Activated CD4-positive, alpha-beta T cell treated with anti-CD3 and anti-CD28 coated beads for 36 hours (primary cell): ENCODE measurements at regions not wholly inside any gene's neighbourhood (a gene's known extent, or its start where the extent isn't known, plus 50 kb on each side); places are given as distances from the start of the nearest gene placed in this dataset.

ENCODE experiments used
- ATAC-seq: fragments of 200-7000 bp; cut with Tn5 transposase; one replicate; pipeline ENCODE4 v1.10.0; 2021; ENCODE audit warnings: mild to moderate bottlenecking, moderate library complexity
- CTCF ChIA-PET: fragments of 350-600 bp; sonication (Branson Sonifier 250); formaldehyde crosslinking; loops from one replicate; lab custom pipeline; 2021; ENCODE audit warnings: antibody characterized with exemption; lab: Charles Lee
- POLR2A ChIA-PET: fragments of 350-600 bp; sonication (Branson Sonifier 250); formaldehyde crosslinking; loops from one replicate; lab custom pipeline; 2021; ENCODE audit warnings: antibody characterized with exemption, inconsistent platforms; lab: Charles Lee
- DNase-seq: peaks from one replicate; pipeline ENCODE4 v3.0.0-alpha.2; 2020
- H3K27ac Mint-ChIP-seq: one replicate; pipeline ENCODE4 v1.8.0; 2021; ENCODE audit warnings: mixed read lengths
- H3K27me3 Mint-ChIP-seq: one replicate; pipeline ENCODE4 v1.8.0; 2021; ENCODE audit warnings: mixed read lengths
- H3K36me3 Mint-ChIP-seq: one replicate; pipeline ENCODE4 v1.8.0; 2021; ENCODE audit warnings: low read depth, mixed read lengths
- H3K4me1 Mint-ChIP-seq: one replicate; pipeline ENCODE4 v1.8.0; 2021; ENCODE audit warnings: mixed read lengths
- H3K4me3 Mint-ChIP-seq: one replicate; pipeline ENCODE4 v1.8.0; 2021; ENCODE audit warnings: mild to moderate bottlenecking, moderate library complexity, mixed read lengths
- H3K9me3 Mint-ChIP-seq: one replicate; pipeline ENCODE4 v1.8.0; 2021; ENCODE audit warnings: low read depth, mixed read lengths
- intact Hi-C, 2 experiments: fragments of 100-400 bp; cut with DNase I in 1 of 2; cut with micrococcal nuclease in 1 of 2; formaldehyde crosslinking; loops; one replicate each; pipeline versions ENCODE4 v1.14.2 to v1.15.1; 2022 to 2024; cut with DNase I, micrococcal nuclease

GRCh38 chr16:52212841-52213240 lies 334.1 kb downstream of the TOX3 start:
- Mint-ChIP-seq H3K4me1 (no peaks in the 10 kb centered on the region), H3K27me3 (no peaks in the 10 kb centered on the region), H3K36me3 (no peaks in the 10 kb centered on the region), H3K9me3 (peaks cover 8% of the 10 kb centered on the region), H3K4me3 (no peak overlapping the region), H3K27ac (no peak overlapping the region)
- intact Hi-C loops: no loop called here
- ATAC-seq: no peak
- ChIA-PET POLR2A (no interaction called here), CTCF (interaction anchor here (0.8 kb wide), 1 partner anchor 21 kb away, joined by 3 read pairs; no protein-coding TSS in a partner anchor)
- no peak for DNase-seq

DNA sequence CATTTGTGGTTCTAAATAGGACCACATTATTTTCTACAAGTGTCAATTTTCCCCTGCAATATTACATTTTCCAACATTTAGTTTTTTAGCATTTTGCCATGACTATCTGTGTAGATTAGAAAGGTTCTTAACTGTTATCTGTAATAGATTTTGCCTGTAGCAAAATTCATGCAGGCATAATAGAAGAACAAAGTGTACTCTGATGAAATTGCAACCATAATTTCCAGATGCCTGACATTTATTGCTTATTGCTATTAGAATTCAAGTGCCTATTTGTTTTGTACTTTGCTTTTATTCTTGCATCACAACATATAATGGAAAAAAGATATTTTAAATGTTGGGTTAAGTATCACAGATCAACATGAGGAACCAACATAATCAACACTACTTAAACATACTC lies 337.7 kb downstream of the TOX3 start:
- intact Hi-C loops: no loop called here
- Mint-ChIP-seq H3K36me3 (no peaks in the 10 kb centered on the region), H3K27ac (no peak overlapping the region), H3K4me1 (no peaks in the 10 kb centered on the region), H3K9me3 (peaks cover 3% of the 10 kb centered on the region), H3K4me3 (no peak overlapping the region), H3K27me3 (no peaks in the 10 kb centered on the region)
- ATAC-seq (no peak), DNase-seq (no peak)
- ChIA-PET CTCF (no interaction called here), POLR2A (no interaction called here)

GRCh38 chr16:52203096-52203495 lies 343.8 kb downstream of the TOX3 start:
- H3K36me3 Mint-ChIP-seq: no peaks in the 10 kb centered on the region
- no peak for ATAC-seq
- H3K4me3 Mint-ChIP-seq: no peak overlapping the region
- CTCF ChIA-PET: no interaction called here
- intact Hi-C loops: no loop called here
- H3K27ac Mint-ChIP-seq: no peak overlapping the region
- POLR2A ChIA-PET: no interaction called here
- H3K9me3 Mint-ChIP-seq: no peaks in the 10 kb centered on the region
- DNase-seq: no peak
- no peaks in the 10 kb centered on the region for H3K27me3 Mint-ChIP-seq
- no peaks in the 10 kb centered on the region for H3K4me1 Mint-ChIP-seq

DNA sequence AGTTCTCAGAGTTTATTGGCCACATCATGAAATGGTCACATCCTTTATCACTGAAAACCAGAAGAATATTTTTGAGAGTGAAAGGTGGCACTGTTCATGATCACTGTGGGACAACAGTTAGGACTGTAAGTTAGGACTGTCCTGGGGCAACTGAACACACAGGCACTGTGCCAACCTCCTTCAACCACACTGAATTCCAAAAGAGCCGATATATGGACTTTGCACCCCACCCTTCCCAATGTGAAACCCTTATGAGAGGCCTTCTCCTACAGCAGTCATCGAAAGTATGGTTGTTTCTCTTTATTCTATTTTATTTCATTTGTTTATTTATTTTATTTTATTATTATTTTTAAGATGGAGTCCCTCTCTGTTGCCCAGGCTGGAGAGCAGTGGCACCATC lies 353.5 kb downstream of the TOX3 start:
- DNase-seq (no peak), ATAC-seq (no peak)
- ChIA-PET POLR2A (no interaction called here), CTCF (interaction anchor here (0.7 kb wide), 1 partner anchor 843 kb away, joined by 3 read pairs; no protein-coding TSS in a partner anchor)
- Mint-ChIP-seq H3K27me3 (no peaks in the 10 kb centered on the region), H3K36me3 (no peaks in the 10 kb centered on the region), H3K4me3 (no peak overlapping the region), H3K27ac (no peak overlapping the region), H3K4me1 (no peaks in the 10 kb centered on the region), H3K9me3 (no peaks in the 10 kb centered on the region)
- intact Hi-C loops: loop anchor here (5.0 kb wide), 2 partner anchors 364 to 1089 kb away; no protein-coding TSS in a partner anchor

- POLR2A ChIA-PET: no interaction called here
- DNase-seq (peak; percentile 69), ATAC-seq (no peak)
- no peaks in the 10 kb centered on the region for H3K9me3 Mint-ChIP-seq
- no peaks in the 10 kb centered on the region for H3K27me3 Mint-ChIP-seq
- intact Hi-C loops: loop anchor here (1.0 to 5.0 kb wide), 5 partner anchors 366 to 1091 kb away; no protein-coding TSS in a partner anchor
- CTCF ChIA-PET: interaction anchor here (0.6 to 2.5 kb wide), 18 partner anchors 9 to 835 kb away, joined by 3 to 29 read pairs (median 3); no protein-coding TSS in a partner anchor
- no peak overlapping the region for H3K27ac Mint-ChIP-seq
- no peaks in the 10 kb centered on the region for H3K36me3 Mint-ChIP-seq
- H3K4me1 Mint-ChIP-seq: no peaks in the 10 kb centered on the region
- H3K4me3 Mint-ChIP-seq: no peak overlapping the region
These were observed 355.3 kb downstream of the TOX3 start for GRCh38 chr16:52191531-52192134.

GRCh38 chr16:52184336-52184735 lies 362.6 kb downstream of the TOX3 start:
- no peak overlapping the region for H3K27ac Mint-ChIP-seq
- DNase-seq (no peak), ATAC-seq (no peak)
- H3K27me3 Mint-ChIP-seq: no peaks in the 10 kb centered on the region
- intact Hi-C loops: no loop called here
- no peak overlapping the region for H3K4me3 Mint-ChIP-seq
- no peaks in the 10 kb centered on the region for H3K4me1 Mint-ChIP-seq
- H3K9me3 Mint-ChIP-seq: peaks cover 3% of the 10 kb centered on the region
- no peaks in the 10 kb centered on the region for H3K36me3 Mint-ChIP-seq
- POLR2A ChIA-PET: no interaction called here
- CTCF ChIA-PET: no interaction called here

GRCh38 chr16:52182840-52183239 lies 364.1 kb downstream of the TOX3 start:
- ChIA-PET CTCF (interaction anchor here (1.4 kb wide), 1 partner anchor 9 kb away, joined by 5 read pairs; no protein-coding TSS in a partner anchor), POLR2A (no interaction called here)
- no peak for DNase-seq
- H3K27me3 Mint-ChIP-seq: no peaks in the 10 kb centered on the region
- peaks cover 3% of the 10 kb centered on the region for H3K9me3 Mint-ChIP-seq
- H3K36me3 Mint-ChIP-seq: no peaks in the 10 kb centered on the region
- no peak for ATAC-seq
- intact Hi-C loops: no loop called here
- H3K27ac Mint-ChIP-seq: no peak overlapping the region
- no peak overlapping the region for H3K4me3 Mint-ChIP-seq
- H3K4me1 Mint-ChIP-seq: no peaks in the 10 kb centered on the region

DNA sequence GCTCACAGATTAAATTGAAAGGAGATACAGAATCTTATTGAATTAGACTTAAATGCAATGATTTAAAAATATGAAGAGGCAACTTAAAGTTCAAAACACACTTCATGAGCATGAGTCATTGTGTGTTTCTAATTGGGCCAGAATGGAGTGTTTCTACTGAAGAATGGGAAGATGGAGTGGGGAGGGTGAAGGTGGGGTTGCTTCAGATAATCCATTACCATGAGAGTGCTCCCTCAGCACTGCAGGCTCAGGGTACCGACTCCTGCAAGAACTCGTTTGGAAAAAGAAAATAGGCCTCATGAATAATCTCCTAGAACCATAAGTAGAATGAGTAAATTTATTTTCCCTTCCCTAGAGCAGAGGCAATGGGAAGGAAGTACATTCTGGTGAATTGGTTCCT lies 372.8 kb downstream of the TOX3 start:
- ATAC-seq (no peak), DNase-seq (no peak)
- Mint-ChIP-seq H3K4me3 (no peak overlapping the region), H3K27me3 (no peaks in the 10 kb centered on the region), H3K4me1 (no peaks in the 10 kb centered on the region), H3K36me3 (no peaks in the 10 kb centered on the region), H3K9me3 (no peaks in the 10 kb centered on the region), H3K27ac (no peak overlapping the region)
- intact Hi-C loops: no loop called here
- POLR2A ChIA-PET: no interaction called here
- CTCF ChIA-PET: no interaction called here

DNA sequence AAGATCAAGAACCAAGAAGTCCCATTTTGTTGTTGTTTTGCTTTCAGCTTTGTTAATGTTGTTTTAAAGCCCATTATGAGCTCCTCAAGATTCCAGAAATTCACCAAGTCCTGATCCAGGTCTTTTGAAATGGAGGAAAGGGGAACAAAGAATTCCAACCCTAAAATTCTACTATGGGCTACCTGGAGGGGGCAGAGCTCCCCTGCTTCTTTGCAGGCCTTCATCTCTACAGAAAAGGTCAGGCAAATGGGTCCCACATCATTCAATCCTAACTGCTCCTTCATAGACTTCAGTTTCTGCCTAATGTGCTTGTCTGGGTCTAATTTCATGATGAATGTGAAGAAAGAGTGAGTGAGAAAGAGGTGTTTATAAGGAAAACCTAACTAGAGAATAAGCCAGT lies 375.5 kb downstream of the TOX3 start:
- DNase-seq: no peak
- H3K4me3 Mint-ChIP-seq: no peak overlapping the region
- no peaks in the 10 kb centered on the region for H3K36me3 Mint-ChIP-seq
- intact Hi-C loops: no loop called here
- no peak overlapping the region for H3K27ac Mint-ChIP-seq
- no peaks in the 10 kb centered on the region for H3K4me1 Mint-ChIP-seq
- no peak for ATAC-seq
- H3K27me3 Mint-ChIP-seq: no peaks in the 10 kb centered on the region
- peaks cover 4% of the 10 kb centered on the region for H3K9me3 Mint-ChIP-seq
- CTCF ChIA-PET: interaction anchor here (0.6 kb wide), 1 partner anchor 215 kb away, joined by 3 read pairs; no protein-coding TSS in a partner anchor
- POLR2A ChIA-PET: no interaction called here

DNA sequence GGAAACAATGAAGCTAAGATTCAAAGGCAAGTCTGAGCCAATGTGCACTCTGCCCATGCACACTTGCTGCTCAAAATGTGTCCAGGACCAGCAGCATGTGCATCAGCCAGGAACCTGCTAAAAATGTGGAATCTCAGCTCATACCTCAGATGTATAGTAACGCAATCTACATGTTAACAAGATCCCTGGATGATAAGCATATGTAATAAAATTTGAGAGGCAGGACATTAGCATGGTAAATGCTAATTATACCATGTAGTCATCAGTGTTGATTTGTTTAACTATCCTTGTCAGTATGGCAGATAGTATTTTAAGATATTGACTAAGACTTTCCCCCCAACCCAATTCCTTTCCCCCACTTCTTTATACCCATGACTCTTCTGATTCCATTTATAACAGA lies 379.6 kb downstream of the TOX3 start:
- POLR2A ChIA-PET: no interaction called here
- CTCF ChIA-PET: no interaction called here

GRCh38 chr16:52165961-52166360 lies 381.0 kb downstream of the TOX3 start:
- H3K4me3 Mint-ChIP-seq: no peak overlapping the region
- ATAC-seq: no peak
- no peaks in the 10 kb centered on the region for H3K36me3 Mint-ChIP-seq
- POLR2A ChIA-PET: no interaction called here
- CTCF ChIA-PET: interaction anchor here (1.2 kb wide), 1 partner anchor 26 kb away, joined by 4 read pairs; no protein-coding TSS in a partner anchor
- intact Hi-C loops: no loop called here
- H3K9me3 Mint-ChIP-seq: peaks cover 8% of the 10 kb centered on the region
- no peaks in the 10 kb centered on the region for H3K4me1 Mint-ChIP-seq
- H3K27me3 Mint-ChIP-seq: no peaks in the 10 kb centered on the region
- H3K27ac Mint-ChIP-seq: no peak overlapping the region
- no peak for DNase-seq

More for the DNA sequence above, 379.6 kb downstream of the TOX3 start:
- Mint-ChIP-seq H3K4me3 (no peak overlapping the region), H3K27ac (no peak overlapping the region), H3K4me1 (no peaks in the 10 kb centered on the region), H3K36me3 (no peaks in the 10 kb centered on the region), H3K27me3 (no peaks in the 10 kb centered on the region), H3K9me3 (peaks cover 8% of the 10 kb centered on the region)
- ATAC-seq (no peak), DNase-seq (no peak)
- intact Hi-C loops: no loop called here

GRCh38 chr16:52149003-52149402 lies 397.9 kb downstream of the TOX3 start:
- POLR2A ChIA-PET: no interaction called here
- Mint-ChIP-seq H3K4me3 (no peak overlapping the region), H3K27me3 (no peaks in the 10 kb centered on the region), H3K9me3 (peaks cover 2% of the 10 kb centered on the region), H3K27ac (no peak overlapping the region), H3K36me3 (no peaks in the 10 kb centered on the region), H3K4me1 (no peaks in the 10 kb centered on the region)
- intact Hi-C loops: no loop called here
- CTCF ChIA-PET: no interaction called here
- ATAC-seq: no peak
- DNase-seq: no peak
